ENCODE measurements at regions not wholly inside any gene's neighbourhood (a gene's known extent, or its start where the extent isn't known, plus 50 kb on each side); places are given as distances from the start of the nearest gene placed in this dataset.

DNA sequence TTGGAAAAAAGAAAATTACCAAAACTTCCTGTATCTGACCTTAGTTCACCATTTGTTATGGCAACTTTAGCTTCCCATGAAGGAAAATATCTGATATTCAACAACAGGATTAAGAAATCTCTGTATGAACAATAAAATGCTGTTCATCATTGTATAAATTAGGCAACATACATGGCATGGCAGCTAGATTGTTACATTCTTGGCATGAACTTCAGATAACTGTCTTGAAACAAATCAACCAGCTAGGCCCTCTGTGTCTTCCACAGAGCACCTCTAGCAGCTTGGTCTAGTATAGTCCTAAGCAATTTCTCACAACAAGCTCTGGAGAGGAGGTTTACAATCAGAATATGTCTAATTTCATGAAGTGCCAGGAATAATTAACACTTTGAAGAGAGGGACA is 105.4 kb upstream of the PCDH7 start:
- H3K79me2 ChIP-seq (ENCODE audit: insufficient read depth, low read length) = no peaks in the 10 kb centered on the region
- no peak for FAIRE-seq
- BruUV-seq (replicated peaks) = no TSS peak

More for the DNA sequence above, 105.4 kb upstream of the PCDH7 start:
- H2AFZ ChIP-seq (ENCODE audit: low read length) = no peak overlapping the region
- H3K9me3 ChIP-seq (ENCODE audit: low read length) = peaks cover 57% of the 10 kb centered on the region
- ChIA-PET CTCF (ENCODE audit: low intra/inter-chr PET ratio, low total read pairs) (no interaction called here), POLR2A (no interaction called here)
- no peaks in the 10 kb centered on the region for H4K20me1 ChIP-seq (ENCODE audit: insufficient read depth, low read length)
- H3K27me3 ChIP-seq (ENCODE audit: control insufficient read depth in 1 of 2, insufficient read depth in 2 of 2, low read length in 2 of 2) = no peaks in the 10 kb centered on the region
- H3K4me2 ChIP-seq (ENCODE audit: low read depth, low read length) = no peak overlapping the region
- DNase-seq (ENCODE audit: low spot score) (no peak), ATAC-seq (no peak)
- H3K36me3 ChIP-seq (replicated peaks in 1 of 2; ENCODE audit: control insufficient read depth in 1 of 2, insufficient read depth in 2 of 2, low read length in 2 of 2) = no peaks in the 10 kb centered on the region
- in situ Hi-C loops (cut with HindIII; ENCODE audit: extremely low pct_ligation_motif_present, low pct_unique_long_range_greater_than_20kb) (no loop called here), intact Hi-C loops (cut with micrococcal nuclease; ENCODE audit: unreplicated experiment) (no loop called here)
- H3K4me3 ChIP-seq (replicated peaks in 1 of 3; ENCODE audit: insufficient read depth in 1 of 3, low read depth in 2 of 3, low read length in 3 of 3) = no peak overlapping the region
- H3K9ac ChIP-seq (ENCODE audit: insufficient read depth, low read depth, low read length) = no peak overlapping the region
- H3K27ac ChIP-seq (ENCODE audit: extremely low read length, insufficient read depth, low read length) = no peak overlapping the region
- H3K4me1 ChIP-seq (ENCODE audit: insufficient read depth, low read length) = no peaks in the 10 kb centered on the region
- no peak for TF ChIP-seq ZNF660 (CRISPR knock-in tag; IDR thresholded peaks at IDR 0.05; ENCODE audit: borderline replicate concordance, low read depth)
- no peak for TF ChIP-seq NFE2 (CRISPR knock-in tag; IDR thresholded peaks at IDR 0.05)
- TF ChIP-seq, protein P1, sequence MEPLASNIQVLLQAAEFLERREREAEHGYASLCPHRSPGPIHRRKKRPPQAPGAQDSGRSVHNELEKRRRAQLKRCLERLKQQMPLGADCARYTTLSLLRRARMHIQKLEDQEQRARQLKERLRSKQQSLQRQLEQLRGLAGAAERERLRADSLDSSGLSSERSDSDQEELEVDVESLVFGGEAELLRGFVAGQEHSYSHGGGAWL (CRISPR knock-in tag; IDR thresholded peaks at IDR 0.05) = no peak
- TF ChIP-seq ARNTL (CRISPR knock-in tag; IDR thresholded peaks at IDR 0.05) = no peak
- no peak for TF ChIP-seq GTF2F1 (IDR thresholded peaks at IDR 0.05; ENCODE audit: low read length)
- TF ChIP-seq ZNF772 (CRISPR knock-in tag; IDR thresholded peaks at IDR 0.05) = no peak
- TF ChIP-seq YEATS2 (CRISPR knock-in tag; IDR thresholded peaks at IDR 0.05; ENCODE audit: borderline replicate concordance) = no peak
- TF ChIP-seq, protein P2, sequence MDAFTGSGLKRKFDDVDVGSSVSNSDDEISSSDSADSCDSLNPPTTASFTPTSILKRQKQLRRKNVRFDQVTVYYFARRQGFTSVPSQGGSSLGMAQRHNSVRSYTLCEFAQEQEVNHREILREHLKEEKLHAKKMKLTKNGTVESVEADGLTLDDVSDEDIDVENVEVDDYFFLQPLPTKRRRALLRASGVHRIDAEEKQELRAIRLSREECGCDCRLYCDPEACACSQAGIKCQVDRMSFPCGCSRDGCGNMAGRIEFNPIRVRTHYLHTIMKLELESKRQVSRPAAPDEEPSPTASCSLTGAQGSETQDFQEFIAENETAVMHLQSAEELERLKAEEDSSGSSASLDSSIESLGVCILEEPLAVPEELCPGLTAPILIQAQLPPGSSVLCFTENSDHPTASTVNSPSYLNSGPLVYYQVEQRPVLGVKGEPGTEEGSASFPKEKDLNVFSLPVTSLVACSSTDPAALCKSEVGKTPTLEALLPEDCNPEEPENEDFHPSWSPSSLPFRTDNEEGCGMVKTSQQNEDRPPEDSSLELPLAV (CRISPR knock-in tag; conservative IDR thresholded peaks at IDR 0.05; ENCODE audit: low read depth) = no peak
- TF ChIP-seq, protein P3, sequence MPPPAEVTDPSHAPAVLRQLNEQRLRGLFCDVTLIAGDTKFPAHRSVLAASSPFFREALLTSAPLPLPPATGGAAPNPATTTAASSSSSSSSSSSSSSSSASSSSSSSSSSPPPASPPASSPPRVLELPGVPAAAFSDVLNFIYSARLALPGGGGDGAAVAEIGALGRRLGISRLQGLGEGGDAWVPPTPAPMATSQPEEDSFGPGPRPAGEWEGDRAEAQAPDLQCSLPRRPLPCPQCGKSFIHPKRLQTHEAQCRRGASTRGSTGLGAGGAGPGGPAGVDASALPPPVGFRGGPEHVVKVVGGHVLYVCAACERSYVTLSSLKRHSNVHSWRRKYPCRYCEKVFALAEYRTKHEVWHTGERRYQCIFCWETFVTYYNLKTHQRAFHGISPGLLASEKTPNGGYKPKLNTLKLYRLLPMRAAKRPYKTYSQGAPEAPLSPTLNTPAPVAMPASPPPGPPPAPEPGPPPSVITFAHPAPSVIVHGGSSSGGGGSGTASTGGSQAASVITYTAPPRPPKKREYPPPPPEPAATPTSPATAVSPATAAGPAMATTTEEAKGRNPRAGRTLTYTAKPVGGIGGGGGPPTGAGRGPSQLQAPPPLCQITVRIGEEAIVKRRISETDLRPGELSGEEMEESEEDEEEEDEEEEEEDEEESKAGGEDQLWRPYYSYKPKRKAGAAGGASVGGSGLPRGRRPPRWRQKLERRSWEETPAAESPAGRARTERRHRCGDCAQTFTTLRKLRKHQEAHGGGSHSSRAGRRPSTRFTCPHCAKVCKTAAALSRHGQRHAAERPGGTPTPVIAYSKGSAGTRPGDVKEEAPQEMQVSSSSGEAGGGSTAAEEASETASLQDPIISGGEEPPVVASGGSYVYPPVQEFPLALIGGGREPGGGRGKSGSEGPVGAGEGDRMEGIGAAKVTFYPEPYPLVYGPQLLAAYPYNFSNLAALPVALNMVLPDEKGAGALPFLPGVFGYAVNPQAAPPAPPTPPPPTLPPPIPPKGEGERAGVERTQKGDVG (CRISPR knock-in tag; IDR thresholded peaks at IDR 0.05; ENCODE audit: borderline replicate concordance) = no peak
- no peak for TF ChIP-seq ZFY (CRISPR knock-in tag; IDR thresholded peaks at IDR 0.05)
- no peak for TF ChIP-seq ZNF749 (CRISPR knock-in tag; IDR thresholded peaks at IDR 0.05; ENCODE audit: borderline replicate concordance)
- no peak for TF ChIP-seq AGO1 (IDR thresholded peaks at IDR 0.05; ENCODE audit: low read depth, low read length, poor library complexity, severe bottlenecking)
- TF ChIP-seq, protein P4, sequence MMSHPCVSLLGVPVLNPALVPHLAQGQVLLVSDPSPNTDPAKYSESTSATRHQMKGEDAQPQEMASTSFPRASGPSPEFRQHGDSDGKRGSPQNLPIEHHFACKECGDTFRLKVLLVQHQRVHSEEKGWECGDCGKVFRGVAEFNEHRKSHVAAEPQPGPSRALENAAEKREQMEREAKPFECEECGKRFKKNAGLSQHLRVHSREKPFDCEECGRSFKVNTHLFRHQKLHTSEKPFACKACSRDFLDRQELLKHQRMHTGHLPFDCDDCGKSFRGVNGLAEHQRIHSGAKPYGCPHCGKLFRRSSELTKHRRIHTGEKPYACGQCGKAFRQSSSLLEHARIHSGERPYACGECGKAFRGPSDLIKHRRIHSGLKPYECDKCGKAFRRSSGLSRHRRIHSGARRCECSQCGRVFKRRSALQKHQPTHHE (CRISPR knock-in tag; IDR thresholded peaks at IDR 0.05; ENCODE audit: borderline replicate concordance) = no peak
- no peak for TF ChIP-seq ZNF558 (CRISPR knock-in tag; IDR thresholded peaks at IDR 0.05; ENCODE audit: borderline replicate concordance)
- no peak for TF ChIP-seq ETV6 (CRISPR knock-in tag; conservative IDR thresholded peaks at IDR 0.05)
